ENCODE measurements at regions not wholly inside any gene's neighbourhood (a gene's known extent, or its start where the extent isn't known, plus 50 kb on each side); places are given as distances from the start of the nearest gene placed in this dataset.

DNA sequence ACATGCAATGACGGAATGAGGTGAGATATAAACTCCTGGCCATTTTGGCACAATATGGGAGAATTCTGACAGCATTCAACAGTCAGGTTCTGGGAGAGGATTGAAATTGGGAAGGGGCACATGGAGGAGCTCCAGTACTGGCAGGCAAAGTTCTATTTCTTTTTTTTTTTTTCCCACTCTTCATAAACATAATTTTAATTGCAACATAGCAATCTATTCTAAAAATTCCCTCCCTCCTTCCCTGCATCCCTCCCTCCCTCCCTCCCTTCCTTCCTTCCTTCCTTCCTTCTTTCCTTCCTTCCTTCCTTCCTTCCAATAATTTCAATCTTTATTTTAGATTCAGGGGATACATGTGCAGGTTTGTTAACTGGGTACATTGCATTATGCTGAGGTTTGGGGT lies 93.2 kb downstream of the PTCSC3 start:
- DNase-seq, result no peak

- DNase-seq, result no peak
Measured at GRCh38 chr14:36078080-36078479, 98.4 kb downstream of the PTCSC3 start.

- DNase-seq, result no peak
Measured at GRCh38 chr14:36076197-36076596, 100.3 kb downstream of the PTCSC3 start.

DNA sequence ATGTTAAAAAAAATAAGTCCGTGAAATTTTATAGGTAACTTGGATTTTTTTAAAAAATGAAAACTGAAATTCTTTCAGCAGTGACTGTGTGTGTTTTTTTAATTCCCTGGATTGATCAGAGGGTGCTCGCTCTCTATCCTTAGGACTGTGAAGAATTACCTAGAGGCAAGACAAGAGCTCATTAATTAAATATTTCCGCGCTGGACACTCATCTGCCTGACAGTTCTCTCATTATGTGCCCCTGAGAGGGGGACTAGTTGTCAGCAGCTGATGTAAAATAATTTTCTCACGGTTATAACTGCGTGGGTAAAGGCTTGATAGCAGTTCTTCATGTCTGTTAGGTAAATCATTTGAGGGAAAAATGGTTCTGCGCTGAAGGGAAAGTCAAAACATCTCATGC lies 101.3 kb downstream of the PTCSC3 start:
- DNase-seq, result no peak

DNA sequence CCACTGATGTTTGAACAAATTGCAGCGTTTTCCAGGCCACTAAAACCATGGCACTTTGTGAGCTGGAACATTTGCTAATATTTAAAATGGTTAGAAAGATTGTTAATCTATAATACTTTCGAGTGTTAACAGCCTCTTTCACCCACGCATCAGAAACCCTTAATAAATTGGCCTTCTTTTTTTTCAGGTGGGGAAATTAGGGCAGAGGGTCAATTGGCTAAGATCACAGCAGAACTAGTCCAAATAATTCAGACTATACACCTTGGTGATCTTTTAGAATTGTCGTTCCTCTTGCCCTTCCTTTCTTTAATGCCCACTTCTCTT lies 105.8 kb downstream of the PTCSC3 start:
- no peak for DNase-seq

DNA sequence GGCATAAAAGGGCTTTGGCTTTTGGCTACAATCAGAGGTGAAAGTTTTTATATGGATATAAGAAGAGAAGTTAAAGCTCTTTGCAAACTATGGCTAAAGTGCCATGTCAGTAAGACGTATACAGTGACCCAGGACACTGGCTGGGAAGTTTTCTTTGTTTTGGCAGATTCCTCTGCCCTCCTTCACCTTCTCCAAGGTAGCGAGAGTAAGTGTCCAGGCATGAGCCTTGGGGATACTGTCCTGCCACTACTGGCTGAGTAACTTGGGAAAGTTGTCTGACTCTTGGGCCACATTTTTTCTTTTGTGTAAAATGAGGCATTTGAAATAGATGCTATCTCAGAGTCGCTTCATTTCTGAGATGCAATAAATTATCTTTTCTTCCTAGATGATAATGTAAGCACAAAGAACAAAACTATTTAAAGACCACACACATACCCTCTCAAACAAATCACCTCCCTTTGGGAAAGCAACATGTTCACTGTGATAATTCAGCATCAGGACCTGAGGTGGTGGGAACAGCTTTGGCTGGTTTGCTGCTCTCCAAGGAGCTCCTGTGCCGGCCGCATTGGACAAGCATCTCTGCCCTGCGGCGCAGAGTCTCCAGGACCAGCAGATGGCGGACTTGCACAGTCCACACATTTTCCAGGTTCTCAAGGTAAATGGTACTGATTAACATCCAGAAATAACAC lies 106.3 kb downstream of the PTCSC3 start:
- DNase-seq, result no peak

DNA sequence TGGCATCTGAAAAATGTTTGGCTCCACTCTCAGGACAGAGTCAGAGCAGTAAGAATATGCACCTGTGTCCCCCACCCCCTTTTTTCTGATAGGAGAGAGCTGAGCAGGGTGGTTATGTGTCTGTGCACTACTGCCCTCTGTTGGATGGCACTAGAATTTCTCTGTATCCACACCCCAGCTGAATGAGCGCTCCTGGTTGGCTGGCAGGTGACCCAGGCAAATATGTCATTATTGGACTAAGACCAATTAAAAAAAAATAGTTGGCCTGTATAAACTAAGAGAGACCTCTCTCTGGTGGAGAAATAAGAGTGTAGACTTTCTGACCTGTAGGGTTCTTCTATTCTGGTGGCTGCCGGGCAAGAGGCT lies 107.0 kb downstream of the PTCSC3 start:
- no peak for DNase-seq

DNA sequence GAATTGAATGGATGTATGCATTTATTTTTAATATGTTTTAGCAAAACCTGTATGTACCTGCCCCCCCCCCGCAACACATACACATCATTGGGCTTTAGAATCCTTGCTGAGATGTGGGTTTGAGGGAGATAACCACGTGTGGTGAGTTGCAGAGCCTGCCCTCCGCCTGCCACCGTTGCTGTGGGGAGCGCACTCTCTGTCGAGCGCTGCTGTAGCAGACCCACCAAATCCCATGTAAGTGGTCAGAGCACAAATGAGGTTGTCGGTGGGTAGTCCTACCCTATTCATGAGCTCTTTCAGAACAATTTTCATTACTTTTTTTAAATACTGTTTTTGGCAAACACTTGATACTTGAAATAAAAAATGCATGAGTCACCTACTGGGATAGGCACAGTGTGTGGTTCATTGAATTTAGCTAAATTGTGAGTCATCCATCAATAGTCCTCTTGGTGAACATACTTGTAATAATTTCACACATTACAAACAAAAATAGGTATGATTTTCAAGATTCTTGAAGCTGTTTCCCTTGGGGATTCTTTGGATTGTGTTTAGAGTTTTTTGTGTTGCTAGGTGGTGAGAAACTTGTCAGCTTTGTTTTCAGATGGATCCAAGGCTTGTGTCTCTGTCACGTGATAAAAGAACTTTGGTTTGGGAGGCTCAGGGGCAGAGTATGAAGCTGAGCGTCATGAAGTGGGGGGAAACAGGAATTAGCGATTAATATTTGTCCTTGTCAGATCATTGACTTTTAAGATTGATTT lies 107.6 kb downstream of the PTCSC3 start:
- no peak for DNase-seq

- no peak for DNase-seq
Measured at GRCh38 chr14:36067428-36068187, 108.9 kb downstream of the PTCSC3 start.

DNA sequence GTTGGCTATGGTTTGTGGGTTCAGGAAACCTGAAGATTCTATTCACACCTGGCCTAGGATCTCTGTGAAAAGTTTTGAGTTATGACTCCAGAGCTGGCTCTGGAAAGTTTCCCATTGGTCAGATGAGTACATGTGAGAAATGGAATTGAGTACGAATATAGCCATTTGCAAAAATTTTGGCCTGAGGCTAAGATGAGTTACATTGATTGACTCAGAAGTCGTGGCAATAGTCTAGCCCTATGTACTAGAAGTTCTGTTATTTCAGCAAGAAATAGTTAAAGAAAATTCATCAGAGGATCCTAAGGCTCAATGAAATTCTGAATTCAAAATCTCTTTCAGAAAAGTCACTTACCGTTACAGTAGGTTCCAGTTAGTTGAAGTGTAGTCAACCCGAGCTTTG lies 109.9 kb downstream of the PTCSC3 start:
- no peak for DNase-seq

DNA sequence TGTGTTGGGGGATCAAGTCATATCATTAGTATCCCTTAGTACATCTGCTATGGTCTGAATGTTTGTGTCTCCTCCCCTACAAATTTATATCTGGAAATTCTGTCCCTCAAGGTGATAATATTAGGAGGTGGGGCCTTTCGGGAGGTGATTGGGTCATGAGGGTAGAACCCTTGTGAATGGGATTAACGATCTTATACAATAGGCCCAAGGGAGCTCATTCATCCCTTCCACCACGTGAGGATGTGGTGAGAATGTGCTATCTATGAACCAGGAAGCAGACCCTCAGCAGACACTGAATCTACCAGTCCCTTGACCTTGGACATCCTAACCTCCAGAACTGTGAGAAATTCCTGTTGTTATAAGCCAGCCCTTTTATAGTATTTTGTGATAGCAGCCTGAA lies 110.7 kb downstream of the PTCSC3 start:
- no peak for DNase-seq

DNA sequence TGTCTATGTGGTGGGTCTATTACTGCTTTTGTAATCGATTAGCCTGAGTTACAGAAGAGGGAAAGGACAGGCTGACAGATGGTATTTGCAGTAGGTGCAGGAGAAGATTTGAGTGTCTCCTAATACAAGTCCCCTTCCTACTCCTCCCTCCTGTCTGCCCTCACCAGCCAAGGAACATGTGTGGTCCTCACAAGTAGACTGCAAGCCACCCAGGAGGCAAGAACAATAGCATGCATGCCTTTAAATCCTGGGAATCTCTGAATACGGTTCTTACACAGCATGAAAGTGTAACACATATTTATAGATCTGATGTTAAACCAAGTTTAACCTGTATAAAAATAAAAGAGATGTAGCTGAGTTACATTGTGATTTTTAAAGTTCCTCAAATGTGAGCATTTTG lies 117.0 kb downstream of the PTCSC3 start:
- DNase-seq, result no peak

GRCh38 chr14:36057452-36058116 lies 118.9 kb downstream of the PTCSC3 start:
- no peak for DNase-seq

- no peak for DNase-seq
Measured at GRCh38 chr14:36056845-36057244, 119.7 kb downstream of the PTCSC3 start.

GRCh38 chr14:36055681-36056225 lies 120.8 kb downstream of the PTCSC3 start:
- no peak for DNase-seq

DNA sequence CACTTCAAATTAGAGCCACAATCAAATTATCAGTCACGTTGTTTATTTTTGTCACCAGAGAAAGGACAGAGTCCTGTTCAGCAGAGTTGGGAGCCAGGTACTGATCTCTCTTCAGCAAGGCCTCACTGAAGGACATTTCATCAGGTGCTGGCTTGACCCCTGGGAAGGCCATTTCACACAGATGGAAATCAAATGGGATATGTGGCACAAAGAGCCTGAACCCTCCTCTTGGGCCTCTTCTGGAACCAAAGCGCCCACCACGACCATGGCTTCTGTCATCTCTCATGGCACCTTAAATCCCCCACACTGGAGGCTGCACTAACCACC lies 121.5 kb downstream of the PTCSC3 start:
- DNase-seq, result no peak

GRCh38 chr14:36054353-36055051 lies 122.0 kb downstream of the PTCSC3 start:
- no peak for DNase-seq

GRCh38 chr14:36052681-36053080 lies 123.8 kb downstream of the PTCSC3 start:
- no peak for DNase-seq

DNA sequence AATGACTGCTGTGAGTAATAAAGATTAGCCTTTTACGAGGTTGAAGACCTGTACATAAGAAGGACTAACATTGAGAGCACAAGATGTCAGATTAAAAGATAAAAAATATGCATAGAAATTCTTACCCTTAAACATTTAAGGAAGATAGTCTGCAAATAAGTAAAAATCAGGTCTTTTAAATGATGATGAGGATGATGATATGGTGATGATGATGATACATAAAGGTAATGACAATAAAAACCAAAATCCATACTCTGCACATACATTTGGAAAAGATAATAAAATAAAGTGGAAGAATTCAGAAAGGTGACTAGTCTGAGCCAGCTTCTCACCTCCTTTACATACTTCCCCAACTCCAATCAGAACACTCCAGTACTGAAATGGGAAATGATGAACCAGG lies 124.5 kb downstream of the PTCSC3 start:
- no peak for DNase-seq

DNA sequence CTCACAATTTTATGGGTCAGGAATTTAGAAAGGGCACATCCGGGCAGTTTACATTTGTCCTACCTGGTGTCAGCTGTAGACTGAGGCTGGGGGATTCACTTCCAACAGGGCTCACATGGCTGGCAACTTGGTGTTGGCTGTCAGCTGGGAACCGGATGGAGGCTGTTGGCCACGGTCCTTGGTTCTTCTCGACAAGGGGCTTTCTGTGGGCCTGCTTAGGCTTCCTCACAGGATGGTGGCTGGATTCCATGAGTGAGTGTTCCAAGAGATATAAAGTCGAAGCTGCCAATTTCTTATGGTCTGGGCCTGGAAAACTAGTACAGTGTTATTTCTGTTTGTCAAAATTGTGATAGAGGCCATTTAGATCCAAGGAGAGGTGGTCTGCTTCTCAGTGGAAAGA lies 127.9 kb downstream of the PTCSC3 start:
- DNase-seq, result no peak

DNA sequence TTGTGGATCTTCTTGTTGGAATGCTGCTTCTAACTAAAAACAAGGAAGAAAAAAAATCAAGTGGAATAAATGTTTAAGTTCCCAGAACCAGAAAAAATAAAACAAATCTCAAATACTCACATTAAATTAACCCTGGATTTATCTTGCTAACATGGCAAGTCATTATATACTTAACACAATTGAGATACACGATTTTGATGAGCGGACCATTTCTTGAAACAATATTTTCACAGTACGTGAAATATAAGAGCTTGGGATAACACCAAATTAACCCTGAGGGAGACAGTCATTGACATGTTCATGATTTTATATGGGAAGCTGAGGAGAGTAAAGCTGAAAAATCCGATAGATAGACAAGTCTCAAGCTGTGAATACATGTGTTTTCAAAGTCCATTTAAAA lies 128.6 kb downstream of the PTCSC3 start:
- no peak for DNase-seq

DNA sequence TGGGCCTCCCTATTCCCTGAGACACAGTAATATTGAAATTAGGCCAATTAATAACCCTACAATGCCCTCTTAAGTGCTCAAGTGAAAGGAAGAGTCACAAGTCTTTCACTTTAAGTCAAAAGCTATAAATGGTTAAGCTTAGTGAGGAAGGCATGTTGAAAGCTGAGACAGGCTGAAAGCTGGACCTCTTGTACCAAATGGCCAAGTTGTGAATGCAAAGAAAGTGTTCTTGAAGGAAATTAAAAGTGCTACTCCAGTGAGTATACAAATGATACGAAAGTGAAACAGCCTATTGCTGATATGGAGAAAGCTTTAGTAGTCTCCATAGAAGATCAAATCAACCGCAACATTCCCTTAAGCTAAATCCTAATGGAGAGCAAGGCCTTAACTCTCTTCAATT lies 140.8 kb downstream of the PTCSC3 start:
- no peak for DNase-seq

DNA sequence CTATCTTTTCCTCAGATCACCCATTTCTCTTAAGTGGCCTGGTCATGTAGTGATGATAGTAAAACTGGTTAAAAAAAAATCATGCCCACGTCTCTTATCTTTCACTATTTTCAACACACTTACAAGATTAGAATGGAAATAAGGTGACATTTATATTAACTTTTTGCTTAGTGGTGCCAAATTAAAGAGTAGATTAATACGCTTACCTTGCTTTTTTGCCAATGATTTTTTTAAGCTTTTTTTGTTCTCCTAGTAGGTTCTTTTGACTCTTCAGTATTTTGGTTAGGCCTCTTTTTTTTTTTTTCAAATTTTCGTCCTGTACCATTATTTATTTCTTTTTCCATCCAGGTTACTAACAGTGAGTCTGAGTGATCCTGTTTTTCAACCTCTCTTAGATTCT lies 147.9 kb downstream of the PTCSC3 start:
- DNase-seq, result no peak
